ENCODE measurements at regions not wholly inside any gene's neighbourhood (a gene's known extent, or its start where the extent isn't known, plus 50 kb on each side); places are given as distances from the start of the nearest gene placed in this dataset.

DNA sequence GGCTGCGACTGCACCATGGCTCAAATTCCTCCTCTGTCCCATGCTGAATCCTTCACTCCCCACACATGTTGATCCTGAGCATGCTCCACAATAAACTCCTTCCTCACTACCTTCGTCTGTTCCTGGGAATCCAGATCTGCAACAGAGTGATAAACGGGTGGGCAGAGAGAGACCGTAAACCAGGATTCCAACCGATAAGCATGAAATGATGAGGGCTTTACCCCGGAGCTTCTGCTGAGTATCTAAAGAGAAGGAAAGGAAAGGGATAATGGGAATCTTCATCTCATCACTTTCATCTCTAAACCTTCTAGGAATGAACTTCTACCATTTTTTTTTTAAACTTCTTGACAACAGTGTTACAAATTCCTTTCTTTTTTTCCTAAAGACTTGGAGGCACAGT lies 329.3 kb upstream of the TNP1 start:
- Histone ChIP-seq H3K9me3 (no peaks in the 10 kb centered on the region), H3K27ac (no peak overlapping the region), H3K36me3 (no peaks in the 10 kb centered on the region), H3K4me1 (ENCODE audit: control insufficient read depth in 1 of 2, insufficient read depth in 1 of 2, low read depth in 1 of 2, low read length in 1 of 2) (no peaks in the 10 kb centered on the region), H3K27me3 (no peaks in the 10 kb centered on the region), H3K4me3 (ENCODE audit: low read depth in 1 of 2, low read length in 1 of 2) (no peak overlapping the region)
- TF ChIP-seq, protein P1, sequence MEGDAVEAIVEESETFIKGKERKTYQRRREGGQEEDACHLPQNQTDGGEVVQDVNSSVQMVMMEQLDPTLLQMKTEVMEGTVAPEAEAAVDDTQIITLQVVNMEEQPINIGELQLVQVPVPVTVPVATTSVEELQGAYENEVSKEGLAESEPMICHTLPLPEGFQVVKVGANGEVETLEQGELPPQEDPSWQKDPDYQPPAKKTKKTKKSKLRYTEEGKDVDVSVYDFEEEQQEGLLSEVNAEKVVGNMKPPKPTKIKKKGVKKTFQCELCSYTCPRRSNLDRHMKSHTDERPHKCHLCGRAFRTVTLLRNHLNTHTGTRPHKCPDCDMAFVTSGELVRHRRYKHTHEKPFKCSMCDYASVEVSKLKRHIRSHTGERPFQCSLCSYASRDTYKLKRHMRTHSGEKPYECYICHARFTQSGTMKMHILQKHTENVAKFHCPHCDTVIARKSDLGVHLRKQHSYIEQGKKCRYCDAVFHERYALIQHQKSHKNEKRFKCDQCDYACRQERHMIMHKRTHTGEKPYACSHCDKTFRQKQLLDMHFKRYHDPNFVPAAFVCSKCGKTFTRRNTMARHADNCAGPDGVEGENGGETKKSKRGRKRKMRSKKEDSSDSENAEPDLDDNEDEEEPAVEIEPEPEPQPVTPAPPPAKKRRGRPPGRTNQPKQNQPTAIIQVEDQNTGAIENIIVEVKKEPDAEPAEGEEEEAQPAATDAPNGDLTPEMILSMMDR (IDR thresholded peaks at IDR 0.05), result no peak

DNA sequence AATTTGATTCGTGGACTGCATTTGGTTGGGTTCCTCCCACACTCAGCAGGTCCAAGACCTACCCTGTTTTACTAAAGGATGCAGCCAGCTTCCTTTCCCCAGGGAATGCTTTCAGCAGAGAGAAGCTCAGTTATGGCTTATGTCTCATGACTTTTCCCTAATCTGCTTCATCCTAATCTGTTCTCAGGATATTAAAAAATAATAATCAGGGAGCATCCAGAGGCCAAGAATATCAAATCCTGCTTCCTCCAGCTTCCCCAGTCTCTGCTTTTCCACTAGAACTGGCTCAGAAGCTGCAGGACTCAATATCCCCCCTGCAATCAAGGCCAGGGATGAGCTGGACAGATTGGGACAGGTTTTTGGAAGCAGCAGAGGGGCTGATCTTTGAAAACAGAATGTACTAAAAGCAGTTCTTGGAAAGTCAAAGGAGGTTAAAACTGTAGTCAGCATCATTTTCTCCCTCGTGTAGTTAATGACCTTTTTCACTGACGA lies 326.9 kb upstream of the TNP1 start:
- Histone ChIP-seq H3K27ac (no peak overlapping the region), H3K27me3 (no peaks in the 10 kb centered on the region), H3K4me1 (ENCODE audit: control insufficient read depth in 1 of 2, insufficient read depth in 1 of 2, low read depth in 1 of 2, low read length in 1 of 2) (no peaks in the 10 kb centered on the region), H3K4me3 (ENCODE audit: low read depth in 1 of 2, low read length in 1 of 2) (no peak overlapping the region), H3K36me3 (no peaks in the 10 kb centered on the region), H3K9me3 (no peaks in the 10 kb centered on the region)
- TF ChIP-seq, protein P1 (IDR thresholded peaks at IDR 0.05), result no peak

DNA sequence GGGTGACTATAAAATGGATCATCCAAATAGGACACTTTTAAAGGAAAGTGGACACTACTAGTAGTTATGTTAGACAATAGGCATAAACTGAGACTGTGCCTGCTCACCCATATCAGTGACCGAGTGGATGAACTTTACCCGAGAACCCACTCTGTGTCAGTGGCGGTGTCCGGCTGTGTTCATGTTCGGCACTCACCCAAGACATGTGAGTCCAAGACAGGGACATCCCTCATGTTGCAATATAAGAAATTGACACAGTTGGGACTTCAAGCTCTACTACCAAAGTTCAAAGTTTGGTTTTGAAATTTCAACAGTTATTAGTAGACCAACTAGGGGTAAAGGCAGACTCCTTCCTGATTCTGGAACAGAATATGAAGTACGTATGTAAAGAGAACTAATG lies 326.3 kb upstream of the TNP1 start:
- Histone ChIP-seq H3K27me3 (no peaks in the 10 kb centered on the region), H3K27ac (no peak overlapping the region), H3K4me3 (ENCODE audit: low read depth in 1 of 2, low read length in 1 of 2) (no peak overlapping the region), H3K9me3 (no peaks in the 10 kb centered on the region), H3K36me3 (no peaks in the 10 kb centered on the region), H3K4me1 (ENCODE audit: control insufficient read depth in 1 of 2, insufficient read depth in 1 of 2, low read depth in 1 of 2, low read length in 1 of 2) (no peaks in the 10 kb centered on the region)
- TF ChIP-seq, protein P1 (IDR thresholded peaks at IDR 0.05), result no peak

DNA sequence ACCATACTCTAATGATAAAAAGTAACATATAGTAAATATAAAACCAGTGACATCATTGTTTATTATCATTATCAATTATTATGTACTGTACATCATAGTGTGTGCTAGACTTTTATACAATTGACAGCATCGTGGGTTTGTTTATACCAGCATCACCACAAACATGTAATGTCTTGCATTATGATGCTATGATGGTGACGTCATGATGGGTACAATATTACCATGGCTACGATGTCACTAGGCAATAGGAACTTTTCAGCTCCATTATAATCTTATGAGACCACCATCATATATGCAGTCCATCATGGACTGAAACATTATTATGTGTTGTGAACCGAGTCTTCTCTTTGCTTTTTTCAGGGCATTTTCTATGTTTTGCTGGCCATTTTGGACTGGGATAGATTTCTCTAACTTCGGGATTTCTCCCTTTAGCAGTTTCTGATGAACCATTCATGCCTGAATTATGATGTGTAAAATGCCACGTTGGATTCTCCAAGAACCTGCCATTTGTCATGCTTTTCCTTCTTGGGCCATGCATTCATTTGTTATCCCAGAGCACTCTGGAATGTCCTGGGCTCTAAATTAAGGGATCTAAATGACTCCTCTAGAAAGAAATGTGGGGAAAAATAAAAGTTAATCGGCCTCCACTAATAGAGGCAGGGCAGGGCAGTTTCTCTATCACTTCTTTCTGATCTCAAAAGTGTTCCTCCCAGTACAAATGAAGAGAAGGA lies 325.6 kb upstream of the TNP1 start:
- Histone ChIP-seq H3K36me3 (no peaks in the 10 kb centered on the region), H3K4me3 (ENCODE audit: low read depth in 1 of 2, low read length in 1 of 2) (no peak overlapping the region), H3K27ac (no peak overlapping the region), H3K4me1 (ENCODE audit: control insufficient read depth in 1 of 2, insufficient read depth in 1 of 2, low read depth in 1 of 2, low read length in 1 of 2) (no peaks in the 10 kb centered on the region), H3K27me3 (no peaks in the 10 kb centered on the region), H3K9me3 (no peaks in the 10 kb centered on the region)
- TF ChIP-seq, protein P1 (IDR thresholded peaks at IDR 0.05), result no peak

DNA sequence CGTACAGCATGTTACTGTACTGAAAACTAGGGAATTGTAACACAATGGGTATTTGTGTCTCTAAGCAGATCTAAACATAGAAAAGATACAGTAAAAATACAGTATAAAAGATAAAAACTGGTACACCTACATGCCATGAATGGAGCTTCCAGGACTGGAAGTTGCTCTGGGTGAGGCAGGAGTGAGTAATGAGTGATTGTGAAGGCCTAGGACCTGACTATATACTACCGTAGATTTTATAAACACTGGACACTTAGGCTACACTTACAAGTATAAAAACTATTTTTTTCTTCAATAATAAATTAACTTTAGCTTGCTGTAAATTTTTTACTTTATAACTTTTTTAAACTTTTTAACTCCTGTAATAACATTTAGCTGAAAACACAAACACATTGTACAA lies 324.4 kb upstream of the TNP1 start:
- TF ChIP-seq, protein P1 (IDR thresholded peaks at IDR 0.05), result no peak
- Histone ChIP-seq H3K9me3 (no peaks in the 10 kb centered on the region), H3K36me3 (no peaks in the 10 kb centered on the region), H3K4me3 (ENCODE audit: low read depth in 1 of 2, low read length in 1 of 2) (no peak overlapping the region), H3K27me3 (no peaks in the 10 kb centered on the region), H3K27ac (no peak overlapping the region), H3K4me1 (ENCODE audit: control insufficient read depth in 1 of 2, insufficient read depth in 1 of 2, low read depth in 1 of 2, low read length in 1 of 2) (no peaks in the 10 kb centered on the region)

Data from neutrophil (primary cell).